ENCODE measurements at regions not wholly inside any gene's neighbourhood (a gene's known extent, or its start where the extent isn't known, plus 50 kb on each side); places are given as distances from the start of the nearest gene placed in this dataset.

DNA sequence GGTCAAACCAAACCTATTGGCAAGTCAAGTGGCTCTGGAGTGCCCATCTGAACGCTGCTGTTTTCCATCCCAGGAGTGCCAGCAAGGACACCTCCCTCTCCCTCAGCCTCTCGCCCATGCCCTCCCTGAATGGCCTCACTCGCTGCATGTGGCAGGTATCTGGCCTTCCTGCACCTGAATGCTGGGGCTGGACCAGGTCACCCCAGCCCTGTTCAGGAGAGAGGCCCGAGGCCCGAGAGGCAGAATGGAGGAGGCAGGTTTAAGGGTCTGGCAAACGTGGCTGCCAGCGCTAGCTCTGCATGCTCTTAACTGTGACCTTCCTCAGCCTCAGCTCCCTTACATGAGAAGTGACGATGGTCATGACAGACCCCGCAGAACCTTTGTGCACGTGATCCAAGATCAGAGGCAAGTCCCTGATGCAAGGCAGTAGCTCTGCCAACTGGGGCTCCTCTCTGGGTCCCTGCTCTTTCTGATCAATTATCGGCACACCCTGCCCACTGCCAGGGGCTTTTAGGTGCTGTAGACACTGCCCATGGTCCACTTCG lies 295.7 kb upstream of the ZMIZ1 start:
- Mint-ChIP-seq H3K9me3 (ENCODE audit: unreplicated experiment) (no peaks in the 10 kb centered on the region), H3K27me3 (ENCODE audit: unreplicated experiment) (peaks cover 5% of the 10 kb centered on the region), H3K4me3 (ENCODE audit: unreplicated experiment) (no peak overlapping the region), H3K36me3 (ENCODE audit: low read depth, unreplicated experiment) (peaks cover 4% of the 10 kb centered on the region), H3K27ac (ENCODE audit: unreplicated experiment) (no peak overlapping the region), H3K4me1 (ENCODE audit: unreplicated experiment) (no peaks in the 10 kb centered on the region)
- TF ChIP-seq CTCF (IDR thresholded peaks at IDR 0.05; ENCODE audit: unreplicated experiment): no peak
- no peak for DNase-seq (ENCODE audit: low spot score)

- H3K4me3 Mint-ChIP-seq (ENCODE audit: unreplicated experiment): no peak overlapping the region
- peaks cover 3% of the 10 kb centered on the region for H3K27me3 Mint-ChIP-seq (ENCODE audit: unreplicated experiment)
- TF ChIP-seq CTCF (IDR thresholded peaks at IDR 0.05; ENCODE audit: unreplicated experiment): no peak
- peaks cover under 1% of the 10 kb centered on the region for H3K36me3 Mint-ChIP-seq (ENCODE audit: low read depth, unreplicated experiment)
- no peak for DNase-seq (ENCODE audit: low spot score)
- no peaks in the 10 kb centered on the region for H3K4me1 Mint-ChIP-seq (ENCODE audit: unreplicated experiment)
- no peaks in the 10 kb centered on the region for H3K9me3 Mint-ChIP-seq (ENCODE audit: unreplicated experiment)
- no peak overlapping the region for H3K27ac Mint-ChIP-seq (ENCODE audit: unreplicated experiment)
Observed at GRCh38 chr10:78774614-78774998, 294.2 kb upstream of the ZMIZ1 start.

DNA sequence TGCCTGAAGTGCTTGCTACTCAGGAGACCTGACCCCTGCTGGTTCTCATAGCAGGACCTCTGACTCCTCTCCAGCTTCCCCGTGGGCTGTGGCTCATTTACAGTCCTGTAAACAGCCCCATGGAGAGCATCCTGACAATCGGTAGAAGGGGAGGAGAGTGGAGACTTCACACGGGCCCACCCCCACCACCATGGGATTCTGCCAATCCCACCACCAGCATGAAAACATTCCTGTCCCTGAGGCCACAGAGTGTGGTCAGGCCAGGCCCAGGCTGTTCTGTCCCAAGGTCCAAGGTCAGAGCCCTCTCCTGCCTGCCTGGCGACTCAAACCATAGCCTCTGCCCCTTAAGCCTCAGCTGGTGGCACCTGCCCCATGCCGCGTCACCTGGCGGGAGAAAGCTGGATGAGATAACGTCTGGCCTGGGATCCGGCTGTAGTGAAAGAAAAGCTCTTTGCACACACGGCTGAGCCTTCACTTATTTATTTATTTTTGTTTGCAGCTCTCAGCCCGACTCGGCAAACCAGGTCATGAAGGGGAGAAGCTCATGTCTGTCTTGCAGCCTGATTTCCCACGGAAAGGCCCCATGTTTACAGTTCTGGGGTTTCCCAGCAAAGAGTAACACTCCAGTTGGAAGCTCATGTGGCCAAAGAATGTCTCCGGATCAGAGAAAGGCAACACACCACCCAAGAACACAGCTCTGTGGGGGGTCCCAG lies 293.6 kb upstream of the ZMIZ1 start:
- H3K27ac Mint-ChIP-seq (ENCODE audit: unreplicated experiment): no peak overlapping the region
- DNase-seq (ENCODE audit: low spot score): no peak
- peaks cover 3% of the 10 kb centered on the region for H3K27me3 Mint-ChIP-seq (ENCODE audit: unreplicated experiment)
- H3K4me1 Mint-ChIP-seq (ENCODE audit: unreplicated experiment): no peaks in the 10 kb centered on the region
- H3K36me3 Mint-ChIP-seq (ENCODE audit: low read depth, unreplicated experiment): no peaks in the 10 kb centered on the region
- no peak for TF ChIP-seq CTCF (IDR thresholded peaks at IDR 0.05; ENCODE audit: unreplicated experiment)
- no peak overlapping the region for H3K4me3 Mint-ChIP-seq (ENCODE audit: unreplicated experiment)
- no peaks in the 10 kb centered on the region for H3K9me3 Mint-ChIP-seq (ENCODE audit: unreplicated experiment)

DNA sequence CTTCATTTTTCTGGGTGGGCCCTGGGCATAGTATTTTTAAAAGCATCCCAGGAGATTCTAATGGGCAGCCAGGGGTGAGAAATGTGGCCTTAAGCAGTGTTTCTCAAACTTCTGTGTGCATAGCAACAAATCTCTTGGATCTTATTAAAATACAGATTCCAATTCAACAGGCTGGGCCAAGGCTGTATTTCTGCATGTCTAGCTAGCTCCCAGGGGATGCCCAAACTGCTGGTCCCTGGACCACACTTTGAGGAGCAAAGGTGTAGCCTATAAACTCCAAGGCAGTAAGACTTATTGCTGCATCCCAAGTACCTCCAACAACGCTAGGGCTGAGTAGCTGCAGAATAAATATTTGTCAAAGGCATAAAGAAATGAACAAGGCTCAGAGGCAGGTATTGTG lies 292.9 kb upstream of the ZMIZ1 start:
- DNase-seq (ENCODE audit: low spot score): no peak
- no peak overlapping the region for H3K27ac Mint-ChIP-seq (ENCODE audit: unreplicated experiment)
- H3K4me1 Mint-ChIP-seq (ENCODE audit: unreplicated experiment): no peaks in the 10 kb centered on the region
- H3K9me3 Mint-ChIP-seq (ENCODE audit: unreplicated experiment): no peaks in the 10 kb centered on the region
- no peak overlapping the region for H3K4me3 Mint-ChIP-seq (ENCODE audit: unreplicated experiment)
- no peaks in the 10 kb centered on the region for H3K36me3 Mint-ChIP-seq (ENCODE audit: low read depth, unreplicated experiment)
- no peak for TF ChIP-seq CTCF (IDR thresholded peaks at IDR 0.05; ENCODE audit: unreplicated experiment)
- H3K27me3 Mint-ChIP-seq (ENCODE audit: unreplicated experiment): peaks cover 3% of the 10 kb centered on the region

- no peak overlapping the region for H3K27ac Mint-ChIP-seq (ENCODE audit: unreplicated experiment)
- H3K4me1 Mint-ChIP-seq (ENCODE audit: unreplicated experiment): no peaks in the 10 kb centered on the region
- no peak for DNase-seq (ENCODE audit: low spot score)
- peaks cover 3% of the 10 kb centered on the region for H3K27me3 Mint-ChIP-seq (ENCODE audit: unreplicated experiment)
- TF ChIP-seq CTCF (IDR thresholded peaks at IDR 0.05; ENCODE audit: unreplicated experiment): no peak
- H3K9me3 Mint-ChIP-seq (ENCODE audit: unreplicated experiment): no peaks in the 10 kb centered on the region
- no peak overlapping the region for H3K4me3 Mint-ChIP-seq (ENCODE audit: unreplicated experiment)
- H3K36me3 Mint-ChIP-seq (ENCODE audit: low read depth, unreplicated experiment): no peaks in the 10 kb centered on the region
Observed at GRCh38 chr10:78776756-78777155, 292.0 kb upstream of the ZMIZ1 start.
